SK-N-MC (cell line): ENCODE measurements at regions not wholly inside any gene's neighbourhood (a gene's known extent, or its start where the extent isn't known, plus 50 kb on each side); places are given as distances from the start of the nearest gene placed in this dataset.

Experiments used
- EZH2 ChIP-seq: fragments of 200-600 bp; sonication (generic); IDR thresholded peaks from one replicate; pipeline ENCODE4 v1.6.1; 2017; ENCODE audit warnings: antibody characterized with exemption
- POLR2AphosphoS5 ChIP-seq: IDR thresholded peaks from 2 replicates; pipeline ENCODE4 v1.6.1; 2012; ENCODE audit warnings: mild to moderate bottlenecking, low read depth, low read length, borderline replicate concordance

- no peak for TF ChIP-seq POLR2AphosphoS5
- TF ChIP-seq EZH2: no peak
Measured at GRCh38 chr1:58109646-58110200, 436.8 kb downstream of the OMA1 start.
